ENCODE measurements at regions not wholly inside any gene's neighbourhood (a gene's known extent, or its start where the extent isn't known, plus 50 kb on each side); places are given as distances from the start of the nearest gene placed in this dataset.

DNA sequence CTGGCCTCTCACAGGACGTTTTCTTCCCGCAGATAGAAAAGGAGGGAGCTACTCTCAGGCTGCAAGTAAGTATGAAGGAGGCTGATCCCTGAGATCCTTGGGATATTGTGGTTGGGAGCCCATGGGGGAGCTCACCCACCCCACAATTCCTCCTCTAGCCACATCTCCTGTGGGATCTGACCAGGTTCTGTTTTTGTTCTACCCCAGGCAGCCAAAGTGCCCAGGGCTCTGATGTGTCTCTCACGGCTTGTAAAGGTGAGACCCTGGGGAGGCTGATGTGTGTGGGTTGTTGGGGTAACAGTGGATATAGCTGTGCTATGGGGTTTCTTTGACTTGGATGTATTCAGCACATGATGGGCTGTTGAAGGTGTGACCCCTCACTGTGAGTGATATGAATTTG is 52.0 kb upstream of the POLR1H start:
- peaks cover 3% of the 10 kb centered on the region for H3K27me3 Mint-ChIP-seq (ENCODE audit: insufficient read depth, unreplicated experiment)
- TF ChIP-seq CTCF (IDR thresholded peaks at IDR 0.05; ENCODE audit: insufficient read depth in 1 of 2, low read depth in 1 of 2, low read length in 1 of 2, severe bottlenecking in 1 of 2, unreplicated experiment in 1 of 2): no peak
- H3K36me3 Mint-ChIP-seq (ENCODE audit: insufficient read depth, unreplicated experiment): peaks cover 4% of the 10 kb centered on the region
- Histone ChIP-seq H3K4me1 (0 out of 2 replicates have a peak, but pooled peaks cover 11% of the 10 kb centered on the region), H3K36me3 (ENCODE audit: control insufficient read depth, insufficient read depth, low read length) (no peaks in the 10 kb centered on the region), H3K9me3 (no peaks in the 10 kb centered on the region), H3K4me3 (ENCODE audit: low read depth, low read length) (no peak overlapping the region), H3K27me3 (replicated peaks; ENCODE audit: control insufficient read depth, insufficient read depth, low read length) (peaks cover 1% of the 10 kb centered on the region; the same call in 1 of the 2 replicates)
- intact Hi-C loops (cut with micrococcal nuclease; ENCODE audit: unreplicated experiment): loop anchor here (10.0 kb wide), 1 partner anchor 264 kb away; no protein-coding TSS in a partner anchor
- H3K4me3 Mint-ChIP-seq (ENCODE audit: unreplicated experiment): no peak overlapping the region
- no peaks in the 10 kb centered on the region for H3K9me3 Mint-ChIP-seq (ENCODE audit: unreplicated experiment)
- H3K4me1 Mint-ChIP-seq (ENCODE audit: low read depth, unreplicated experiment): no peaks in the 10 kb centered on the region
- no peak for DNase-seq
- H3K27ac Mint-ChIP-seq (ENCODE audit: unreplicated experiment): no peak overlapping the region
- CTCF ChIA-PET: interaction anchor here (0.5 kb wide), 1 partner anchor 94 kb away, joined by 7 read pairs; no protein-coding TSS in a partner anchor
- POLR2A ChIA-PET: no interaction called here
- BruUV-seq (replicated peaks): no TSS peak
